WTC11 (cell line): ENCODE measurements at regions not wholly inside any gene's neighbourhood (a gene's known extent, or its start where the extent isn't known, plus 50 kb on each side); places are given as distances from the start of the nearest gene placed in this dataset.

Experiments
- ATAC-seq: fragments of 200-7000 bp; cut with Tn5 transposase; 2 replicates; pipeline ENCODE4 v1.10.0; 2021; ENCODE audit warnings: mild to moderate bottlenecking, moderate library complexity
- CTCF ChIA-PET: fragments of 300-600 bp; sonication (Branson Sonifier 250); formaldehyde crosslinking; loops from one replicate; lab custom pipeline; 2021; ENCODE audit warnings: antibody characterized with exemption; lab: Charles Lee
- POLR2A ChIA-PET: fragments of 350-600 bp; sonication (Branson Sonifier 250); formaldehyde crosslinking; loops from one replicate; lab custom pipeline; 2021; ENCODE audit warnings: antibody characterized with exemption; lab: Charles Lee
- DNase-seq: peaks from one replicate; pipeline ENCODE4 v3.0.0; 2021; ENCODE audit warnings: low spot score
- H3K27ac Mint-ChIP-seq: 2 replicates; pipeline ENCODE4 v1.8.0; 2021; ENCODE audit warnings: mixed read lengths
- H3K27me3 Mint-ChIP-seq: 2 replicates; pipeline ENCODE4 v1.8.0; 2021; ENCODE audit warnings: low read depth, mild to moderate bottlenecking, moderate library complexity, mixed read lengths
- H3K36me3 Mint-ChIP-seq: 2 replicates; pipeline ENCODE4 v1.8.0; 2021; ENCODE audit warnings: mixed read lengths
- H3K4me1 Mint-ChIP-seq: 2 replicates; pipeline ENCODE4 v1.8.0; 2022; ENCODE audit warnings: mixed read lengths
- H3K4me3 Mint-ChIP-seq: 2 replicates; pipeline ENCODE4 v1.8.0; 2021; ENCODE audit warnings: mild to moderate bottlenecking, moderate library complexity, mixed read lengths
- H3K9me3 Mint-ChIP-seq: 2 replicates; pipeline ENCODE4 v1.8.0; 2021; ENCODE audit warnings: mixed read lengths
- CREB1 ChIP-seq: sonication (generic); formaldehyde crosslinking; IDR thresholded peaks from 2 replicates; pipeline ENCODE4 v1.8.0; 2023; ENCODE audit warnings: mild to moderate bottlenecking, missing genetic modification reagents
- ELF4 ChIP-seq: sonication (generic); formaldehyde crosslinking; IDR thresholded peaks from 2 replicates; pipeline ENCODE4 v1.8.1; 2022; ENCODE audit warnings: low read depth, mild to moderate bottlenecking, moderate library complexity, missing genetic modification reagents
- ETV6 ChIP-seq: sonication (generic); formaldehyde crosslinking; IDR thresholded peaks from 2 replicates; pipeline ENCODE4 v1.8.1; 2022; ENCODE audit warnings: mild to moderate bottlenecking, missing genetic modification reagents
- GTF2I ChIP-seq: fragments of 250-450 bp; sonication (Bioruptor Pico); conservative IDR thresholded peaks from 2 replicates; pipeline ENCODE4 v1.4.0; 2021; ENCODE audit warnings: mild to moderate bottlenecking
- HMGA2 ChIP-seq: fragments of 250-450 bp; sonication (Bioruptor Pico); IDR thresholded peaks from 2 replicates; pipeline ENCODE4 v1.4.0; 2021; ENCODE audit warnings: mild to moderate bottlenecking, moderate library complexity
- JAZF1 ChIP-seq: fragments of 250-450 bp; sonication (Bioruptor Pico); IDR thresholded peaks from 2 replicates; pipeline ENCODE4 v1.9.0; 2021; ENCODE audit warnings: moderate library complexity, mild to moderate bottlenecking, inconsistent platforms
- MXD4 ChIP-seq: fragments of 250-450 bp; sonication (Bioruptor Pico); IDR thresholded peaks from 2 replicates; pipeline ENCODE4 v1.8.0; 2021; ENCODE audit warnings: mild to moderate bottlenecking, moderate library complexity, borderline replicate concordance
- NFATC4 ChIP-seq: fragments of 250-450 bp; sonication (Bioruptor Pico); IDR thresholded peaks from 2 replicates; pipeline ENCODE4 v1.9.0; 2021; ENCODE audit warnings: mild to moderate bottlenecking
- NFYB ChIP-seq: sonication (generic); formaldehyde crosslinking; conservative IDR thresholded peaks from 2 replicates; pipeline ENCODE4 v1.8.0; 2022; ENCODE audit warnings: low read depth, missing genetic modification reagents
- PRRX2 ChIP-seq: fragments of 250-450 bp; sonication (Bioruptor Pico); IDR thresholded peaks from 2 replicates; pipeline ENCODE4 v1.8.0; 2021; ENCODE audit warnings: mild to moderate bottlenecking
- SOX15 ChIP-seq: fragments of 250-450 bp; sonication (Bioruptor Pico); IDR thresholded peaks from 2 replicates; pipeline ENCODE4 v1.9.0; 2021; ENCODE audit warnings: mild to moderate bottlenecking
- TCF7 ChIP-seq: sonication (generic); formaldehyde crosslinking; IDR thresholded peaks from 2 replicates; pipeline ENCODE4 v1.8.0; 2022; ENCODE audit warnings: mild to moderate bottlenecking, low read depth, missing genetic modification reagents, moderate library complexity
- ZNF263 ChIP-seq: sonication (generic); formaldehyde crosslinking; IDR thresholded peaks from 2 replicates; pipeline ENCODE4 v1.8.1; 2022; ENCODE audit warnings: low read depth, mild to moderate bottlenecking, moderate library complexity, missing genetic modification reagents
- ZNF317 ChIP-seq: sonication (generic); formaldehyde crosslinking; IDR thresholded peaks from 2 replicates; pipeline ENCODE4 v1.8.1; 2023; ENCODE audit warnings: low read depth, mild to moderate bottlenecking, moderate library complexity, missing genetic modification reagents, borderline replicate concordance
- ZNF396 ChIP-seq: fragments of 250-450 bp; sonication (Bioruptor Pico); IDR thresholded peaks from 2 replicates; pipeline ENCODE4 v1.8.0; 2021; ENCODE audit warnings: mild to moderate bottlenecking, moderate library complexity, borderline replicate concordance
- ZNF425 ChIP-seq: fragments of 250-450 bp; sonication (Bioruptor Pico); conservative IDR thresholded peaks from 2 replicates; pipeline ENCODE4 v1.9.0; 2021; ENCODE audit warnings: mild to moderate bottlenecking
- TF ChIP-seq, protein P1 (sequence below): sonication (generic); formaldehyde crosslinking; IDR thresholded peaks from 2 replicates; pipeline ENCODE4 v1.8.1; 2023; ENCODE audit warnings: mild to moderate bottlenecking, moderate library complexity, missing genetic modification reagents
- TF ChIP-seq, protein P2 (sequence below): fragments of 250-450 bp; sonication (Bioruptor Pico); IDR thresholded peaks from 2 replicates; pipeline ENCODE4 v2.1.2; 2022; ENCODE audit warnings: mild to moderate bottlenecking, moderate library complexity
- TF ChIP-seq, protein P3 (sequence below): sonication (generic); formaldehyde crosslinking; conservative IDR thresholded peaks from 2 replicates; pipeline ENCODE4 v1.8.1; 2023; ENCODE audit warnings: mild to moderate bottlenecking, low read depth, missing genetic modification reagents, moderate library complexity

DNA sequence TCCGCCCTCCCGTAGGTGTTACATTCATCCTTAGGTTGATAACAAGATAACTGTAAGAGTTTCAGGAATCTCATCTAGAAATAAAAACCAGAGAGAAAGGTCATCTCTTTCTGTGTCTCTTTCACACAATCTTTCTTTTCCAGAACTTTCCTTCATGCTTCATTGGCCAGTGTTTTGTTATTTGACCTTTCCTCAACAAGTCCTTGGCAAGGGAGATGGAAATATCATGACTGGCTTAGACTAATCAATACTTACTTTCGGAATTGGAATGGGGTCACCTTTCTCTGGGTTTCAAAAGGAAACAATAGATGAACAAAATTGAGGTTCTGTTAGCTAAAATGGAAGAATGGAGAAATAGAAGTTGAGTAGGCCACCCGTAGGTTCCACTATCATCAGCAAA is 72.9 kb upstream of the PPP2R5A start:
- no peaks in the 10 kb centered on the region for H3K36me3 Mint-ChIP-seq
- ChIA-PET POLR2A (no interaction called here), CTCF (no interaction called here)
- 0 out of 2 replicates have a peak, but pooled peaks cover 2% of the 10 kb centered on the region for H3K9me3 Mint-ChIP-seq
- H3K4me3 Mint-ChIP-seq: no peak overlapping the region
- H3K27me3 Mint-ChIP-seq: no peaks in the 10 kb centered on the region
- ATAC-seq (no peak), DNase-seq (no peak)
- H3K27ac Mint-ChIP-seq: no peak overlapping the region
- peaks cover 19% of the 10 kb centered on the region for H3K4me1 Mint-ChIP-seq
- TF ChIP-seq MXD4 (CRISPR knock-in tag): no peak
- TF ChIP-seq, protein P1, sequence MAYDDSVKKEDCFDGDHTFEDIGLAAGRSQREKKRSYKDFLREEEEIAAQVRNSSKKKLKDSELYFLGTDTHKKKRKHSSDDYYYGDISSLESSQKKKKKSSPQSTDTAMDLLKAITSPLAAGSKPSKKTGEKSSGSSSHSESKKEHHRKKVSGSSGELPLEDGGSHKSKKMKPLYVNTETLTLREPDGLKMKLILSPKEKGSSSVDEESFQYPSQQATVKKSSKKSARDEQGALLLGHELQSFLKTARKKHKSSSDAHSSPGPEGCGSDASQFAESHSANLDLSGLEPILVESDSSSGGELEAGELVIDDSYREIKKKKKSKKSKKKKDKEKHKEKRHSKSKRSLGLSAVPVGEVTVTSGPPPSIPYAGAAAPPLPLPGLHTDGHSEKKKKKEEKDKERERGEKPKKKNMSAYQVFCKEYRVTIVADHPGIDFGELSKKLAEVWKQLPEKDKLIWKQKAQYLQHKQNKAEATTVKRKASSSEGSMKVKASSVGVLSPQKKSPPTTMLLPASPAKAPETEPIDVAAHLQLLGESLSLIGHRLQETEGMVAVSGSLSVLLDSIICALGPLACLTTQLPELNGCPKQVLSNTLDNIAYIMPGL: no peak
- TF ChIP-seq ZNF263 (CRISPR knock-in tag): no peak
- no peak for TF ChIP-seq NFATC4 (CRISPR knock-in tag)
- TF ChIP-seq ZNF425 (CRISPR knock-in tag): no peak

DNA sequence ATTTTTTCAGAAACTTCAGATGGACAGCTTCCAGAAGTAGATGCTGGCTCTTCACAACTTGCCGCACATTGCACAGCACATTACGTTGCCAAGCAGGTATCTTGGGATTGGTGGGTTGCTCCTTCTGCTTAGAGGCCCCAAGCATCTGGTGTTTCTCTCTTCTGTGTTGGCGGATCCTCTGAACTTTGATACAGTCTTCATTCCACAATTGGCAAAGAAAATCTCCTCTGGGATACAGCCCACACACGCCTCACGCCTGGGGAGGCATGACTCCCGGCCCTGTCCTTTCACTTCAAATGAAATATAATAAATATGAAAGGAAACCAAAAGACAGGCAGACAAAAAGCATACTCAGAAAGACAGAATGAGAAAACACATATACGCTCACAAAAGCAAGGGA is 72.3 kb upstream of the PPP2R5A start:
- 0 out of 2 replicates have a peak, but pooled peaks cover 2% of the 10 kb centered on the region for H3K9me3 Mint-ChIP-seq
- POLR2A ChIA-PET: interaction anchor here (0.6 kb wide), 1 partner anchor 110 kb away, joined by 3 read pairs; no protein-coding TSS in a partner anchor
- H3K4me3 Mint-ChIP-seq: no peak overlapping the region
- TF ChIP-seq NFYB (no peak), MXD4 (CRISPR knock-in tag) (no peak), HMGA2 (CRISPR knock-in tag) (0 out of 2 replicates have a peak, but pooled peaks have one; percentile 4)
- TF ChIP-seq, all 79 proteins: peak for 1
- Mint-ChIP-seq H3K36me3 (no peaks in the 10 kb centered on the region), H3K27ac (no peak overlapping the region), H3K27me3 (no peaks in the 10 kb centered on the region), H3K4me1 (peaks cover 19% of the 10 kb centered on the region)
- ATAC-seq (no peak), DNase-seq (no peak)
- CTCF ChIA-PET: interaction anchor here (0.8 kb wide), 1 partner anchor 692 kb away, joined by 3 read pairs; no protein-coding TSS in a partner anchor

- no peaks in the 10 kb centered on the region for H3K27me3 Mint-ChIP-seq
- ChIA-PET POLR2A (no interaction called here), CTCF (no interaction called here)
- no peak overlapping the region for H3K27ac Mint-ChIP-seq
- H3K9me3 Mint-ChIP-seq: 0 out of 2 replicates have a peak, but pooled peaks cover 2% of the 10 kb centered on the region
- H3K4me3 Mint-ChIP-seq: no peak overlapping the region
- DNase-seq (no peak), ATAC-seq (no peak)
- no peaks in the 10 kb centered on the region for H3K36me3 Mint-ChIP-seq
- H3K4me1 Mint-ChIP-seq: peaks cover 22% of the 10 kb centered on the region
- TF ChIP-seq ETV6 (CRISPR knock-in tag): no peak
- no peak for TF ChIP-seq ZNF396 (CRISPR knock-in tag)
- TF ChIP-seq CREB1: no peak
- TF ChIP-seq, protein P2, sequence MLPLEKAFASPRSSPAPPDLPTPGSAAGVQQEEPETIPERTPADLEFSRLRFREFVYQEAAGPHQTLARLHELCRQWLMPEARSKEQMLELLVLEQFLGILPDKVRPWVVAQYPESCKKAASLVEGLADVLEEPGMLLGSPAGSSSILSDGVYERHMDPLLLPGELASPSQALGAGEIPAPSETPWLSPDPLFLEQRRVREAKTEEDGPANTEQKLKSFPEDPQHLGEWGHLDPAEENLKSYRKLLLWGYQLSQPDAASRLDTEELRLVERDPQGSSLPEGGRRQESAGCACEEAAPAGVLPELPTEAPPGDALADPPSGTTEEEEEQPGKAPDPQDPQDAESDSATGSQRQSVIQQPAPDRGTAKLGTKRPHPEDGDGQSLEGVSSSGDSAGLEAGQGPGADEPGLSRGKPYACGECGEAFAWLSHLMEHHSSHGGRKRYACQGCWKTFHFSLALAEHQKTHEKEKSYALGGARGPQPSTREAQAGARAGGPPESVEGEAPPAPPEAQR: no peak
- no peak for TF ChIP-seq HMGA2 (CRISPR knock-in tag)
- TF ChIP-seq ZNF317 (CRISPR knock-in tag): no peak
- TF ChIP-seq ELF4 (CRISPR knock-in tag): no peak
- no peak for TF ChIP-seq TCF7 (CRISPR knock-in tag)
- TF ChIP-seq ZNF425 (CRISPR knock-in tag): no peak
- TF ChIP-seq JAZF1 (CRISPR knock-in tag): no peak
- TF ChIP-seq GTF2I (CRISPR knock-in tag): no peak
- TF ChIP-seq, protein P3, sequence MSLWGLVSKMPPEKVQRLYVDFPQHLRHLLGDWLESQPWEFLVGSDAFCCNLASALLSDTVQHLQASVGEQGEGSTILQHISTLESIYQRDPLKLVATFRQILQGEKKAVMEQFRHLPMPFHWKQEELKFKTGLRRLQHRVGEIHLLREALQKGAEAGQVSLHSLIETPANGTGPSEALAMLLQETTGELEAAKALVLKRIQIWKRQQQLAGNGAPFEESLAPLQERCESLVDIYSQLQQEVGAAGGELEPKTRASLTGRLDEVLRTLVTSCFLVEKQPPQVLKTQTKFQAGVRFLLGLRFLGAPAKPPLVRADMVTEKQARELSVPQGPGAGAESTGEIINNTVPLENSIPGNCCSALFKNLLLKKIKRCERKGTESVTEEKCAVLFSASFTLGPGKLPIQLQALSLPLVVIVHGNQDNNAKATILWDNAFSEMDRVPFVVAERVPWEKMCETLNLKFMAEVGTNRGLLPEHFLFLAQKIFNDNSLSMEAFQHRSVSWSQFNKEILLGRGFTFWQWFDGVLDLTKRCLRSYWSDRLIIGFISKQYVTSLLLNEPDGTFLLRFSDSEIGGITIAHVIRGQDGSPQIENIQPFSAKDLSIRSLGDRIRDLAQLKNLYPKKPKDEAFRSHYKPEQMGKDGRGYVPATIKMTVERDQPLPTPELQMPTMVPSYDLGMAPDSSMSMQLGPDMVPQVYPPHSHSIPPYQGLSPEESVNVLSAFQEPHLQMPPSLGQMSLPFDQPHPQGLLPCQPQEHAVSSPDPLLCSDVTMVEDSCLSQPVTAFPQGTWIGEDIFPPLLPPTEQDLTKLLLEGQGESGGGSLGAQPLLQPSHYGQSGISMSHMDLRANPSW (CRISPR knock-in tag): no peak
- TF ChIP-seq PRRX2 (CRISPR knock-in tag): no peak
- no peak for TF ChIP-seq SOX15 (CRISPR knock-in tag)
These were observed 71.4 kb upstream of the PPP2R5A start for GRCh38 chr1:212213784-212214183.
